ENCODE measurements at regions not wholly inside any gene's neighbourhood (a gene's known extent, or its start where the extent isn't known, plus 50 kb on each side); places are given as distances from the start of the nearest gene placed in this dataset.

GRCh38 chr3:161914703-161915417, 418.3 kb downstream of the OTOL1 start:
- CTCF ChIA-PET: no interaction called here
- intact Hi-C loops (cut with micrococcal nuclease): no loop called here
- BruUV-seq (replicated peaks): no TSS peak

More at GRCh38 chr3:161914703-161915417, 418.3 kb downstream of the OTOL1 start:
- Histone ChIP-seq H3K9ac (ENCODE audit: low read length) (no peak overlapping the region), H3K27me3 (ENCODE audit: insufficient read depth, low read length) (no peaks in the 10 kb centered on the region), H3K4me2 (ENCODE audit: low read length) (no peak overlapping the region), H3K4me1 (ENCODE audit: control insufficient read depth in 1 of 2, insufficient read depth in 2 of 2, low read length in 2 of 2) (peaks cover 0 to 5% of the 10 kb centered on the region in 2 experiments; a peak in 1 of 4 replicates), H2AFZ (ENCODE audit: low read depth, low read length, poor library complexity, severe bottlenecking) (no peak overlapping the region), H3K9me3 (ENCODE audit: control insufficient read depth in 1 of 2, insufficient read depth in 1 of 2, low read depth in 1 of 2, low read length in 2 of 2) (no peaks in the 10 kb centered on the region), H3K27ac (ENCODE audit: low read depth, low read length) (no peak overlapping the region), H3K9me2 (ENCODE audit: insufficient read depth) (no peaks in the 10 kb centered on the region), H3K79me2 (ENCODE audit: insufficient read depth, low read length) (no peaks in the 10 kb centered on the region), H4K20me1 (ENCODE audit: insufficient read depth) (no peaks in the 10 kb centered on the region), H3K36me3 (ENCODE audit: control insufficient read depth in 1 of 2, insufficient read depth in 2 of 2, low read length in 2 of 2) (no peaks in the 10 kb centered on the region), H3K4me3 (replicated peaks in 1 of 2; ENCODE audit: low read depth in 1 of 2, low read length in 2 of 2) (no peak overlapping the region)
- RAD21 ChIA-PET (ENCODE audit: low non-redundant PET in 1 of 2, low total read pairs in 2 of 2, uncharacterized antibody in 2 of 2, unreplicated experiment in 2 of 2): no interaction called here
- TF ChIP-seq EGR1 (IDR thresholded peaks at IDR 0.05; ENCODE audit: low read depth): no peak
- TF ChIP-seq SRF (IDR thresholded peaks at IDR 0.05; ENCODE audit: low read depth): no peak
- no peak for TF ChIP-seq MAX (IDR thresholded peaks at IDR 0.05)
- no peak for TF ChIP-seq SIN3A (IDR thresholded peaks at IDR 0.05; ENCODE audit: low read depth)
- no peak for TF ChIP-seq POLR2A (IDR thresholded peaks at IDR 0.05; ENCODE audit: borderline replicate concordance, extremely low read depth, insufficient read depth, insufficient read length)
- TF ChIP-seq RAD21 (IDR thresholded peaks at IDR 0.05; ENCODE audit: low read depth): peak; percentile 43
- no peak for TF ChIP-seq CEBPB (IDR thresholded peaks at IDR 0.05; ENCODE audit: low read depth)
- no peak for TF ChIP-seq REST (IDR thresholded peaks at IDR 0.05; ENCODE audit: low read depth)
- TF ChIP-seq YY1 (IDR thresholded peaks at IDR 0.05; ENCODE audit: extremely low read depth, insufficient replicate concordance, low read depth, low read length): no peak
- peak in 2 of 3 experiments; percentile 9 to 42; a peak in 3 of 6 replicates for TF ChIP-seq CTCF (IDR thresholded peaks at IDR 0.05 in 2 of 3, conservative IDR thresholded peaks at IDR 0.05 in 1 of 3; ENCODE audit: borderline replicate concordance in 1 of 3, insufficient read depth in 1 of 3, low read depth in 2 of 3, low read length in 2 of 3)
- TF ChIP-seq POLR2AphosphoS5 (IDR thresholded peaks at IDR 0.05; ENCODE audit: low read depth, low read length): no peak
- TF ChIP-seq ZBTB33 (IDR thresholded peaks at IDR 0.05; ENCODE audit: extremely low read depth, insufficient replicate concordance, low read length): no peak
- TF ChIP-seq SP1 (IDR thresholded peaks at IDR 0.05; ENCODE audit: low read depth): no peak
- TF ChIP-seq JUND (IDR thresholded peaks at IDR 0.05): no peak
- TF ChIP-seq EZH2 (IDR thresholded peaks at IDR 0.05): no peak
- ATAC-seq (no peak), DNase-seq (ENCODE audit: low read depth, low spot score) (no peak)
- POLR2A ChIA-PET: no interaction called here

All from HCT116 (cell line).